DMS79 treated with DMSO at 0.1 percent for 48 hours (cell line): ENCODE measurements at regions not wholly inside any gene's neighbourhood (a gene's known extent, or its start where the extent isn't known, plus 50 kb on each side); places are given as distances from the start of the nearest gene placed in this dataset.

Experiments
- DNase-seq: peaks from one replicate; lab custom pipeline; 2025; lab: John Stamatoyannopoulos, UW

GRCh38 chr20:10921491-10922010, 247.8 kb upstream of the JAG1 start:
- DNase-seq, result no peak

GRCh38 chr20:10922506-10922905, 248.7 kb upstream of the JAG1 start:
- DNase-seq, result no peak

GRCh38 chr20:10922941-10923340, 249.1 kb upstream of the JAG1 start:
- no peak for DNase-seq

- DNase-seq, result no peak
Measured at GRCh38 chr20:10924644-10925201, 250.9 kb upstream of the JAG1 start.

- DNase-seq, result no peak
Measured at GRCh38 chr20:10925767-10926166, 252.0 kb upstream of the JAG1 start.

DNA sequence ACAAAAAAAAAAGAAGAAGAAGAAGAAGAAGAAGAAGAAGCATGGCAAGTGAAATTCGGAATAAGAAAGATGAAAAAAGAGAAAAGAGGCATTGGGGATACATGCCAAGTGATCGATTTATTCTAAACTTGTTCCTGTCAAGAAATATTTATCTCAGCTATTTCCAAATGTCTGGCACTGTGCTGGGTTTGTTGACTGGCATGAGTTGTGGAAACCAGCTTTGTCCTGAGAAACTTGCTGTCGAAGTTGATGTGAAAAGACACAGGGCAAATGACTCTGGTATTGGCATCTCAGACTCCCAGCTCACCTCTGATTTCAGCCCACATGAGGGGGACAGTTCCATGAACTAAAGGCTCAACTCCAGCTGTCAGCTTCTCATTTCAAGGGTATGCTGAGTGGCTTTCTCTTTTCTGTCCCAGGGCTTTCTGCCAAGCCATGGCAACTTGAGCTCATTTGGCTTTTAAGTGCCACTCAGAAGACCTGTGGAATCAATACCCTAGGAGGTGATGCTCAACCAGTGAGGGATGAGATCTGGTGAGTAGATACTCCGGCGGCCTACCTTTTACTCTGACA, 253.3 kb upstream of the JAG1 start:
- DNase-seq, result peak; percentile 77

DNA sequence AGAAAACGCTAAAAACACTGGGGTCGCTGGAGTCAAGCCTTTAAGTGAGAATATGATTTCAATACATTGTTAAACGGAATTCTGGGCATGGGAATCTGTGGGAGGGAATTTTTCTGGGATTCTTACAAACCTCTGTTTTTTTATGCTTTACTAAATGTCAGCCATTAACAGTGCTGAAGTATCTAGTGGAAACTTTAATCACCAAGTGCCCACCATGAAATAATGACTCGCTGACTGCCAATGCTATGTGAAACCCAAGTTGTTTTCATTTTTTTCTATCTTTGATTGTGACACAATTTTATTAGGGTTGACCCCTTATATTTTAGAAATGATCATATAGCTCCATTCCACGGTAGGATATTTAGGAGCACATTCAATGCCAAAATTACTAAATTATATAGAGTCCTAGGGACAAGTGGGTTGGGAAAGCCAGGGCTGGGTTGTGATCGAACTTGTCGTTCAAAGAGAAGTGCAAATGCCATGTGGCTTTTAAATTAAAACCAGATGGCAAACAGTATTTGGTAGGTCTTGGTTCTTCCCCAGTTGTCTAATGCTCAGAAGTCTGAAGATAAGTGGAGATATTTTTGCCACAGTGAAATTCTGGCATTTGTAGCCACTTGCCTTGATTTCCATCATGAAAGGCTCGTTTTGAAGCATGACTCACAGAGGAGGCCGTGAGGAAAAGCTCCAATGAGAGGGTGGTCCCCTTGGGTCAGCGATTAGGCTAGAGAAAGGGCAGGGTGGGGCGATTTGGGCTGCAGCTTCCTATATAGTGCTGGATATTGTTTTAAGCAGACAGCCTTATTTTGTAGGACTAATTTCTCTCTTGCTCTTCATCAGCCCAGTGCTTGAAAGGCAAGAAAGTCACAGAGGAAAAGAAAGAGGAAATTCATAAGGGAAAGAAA, 254.4 kb upstream of the JAG1 start:
- no peak for DNase-seq

GRCh38 chr20:10928841-10929421, 255.1 kb upstream of the JAG1 start:
- DNase-seq, result no peak

GRCh38 chr20:10935658-10936402, 262.0 kb upstream of the JAG1 start:
- DNase-seq, result no peak

DNA sequence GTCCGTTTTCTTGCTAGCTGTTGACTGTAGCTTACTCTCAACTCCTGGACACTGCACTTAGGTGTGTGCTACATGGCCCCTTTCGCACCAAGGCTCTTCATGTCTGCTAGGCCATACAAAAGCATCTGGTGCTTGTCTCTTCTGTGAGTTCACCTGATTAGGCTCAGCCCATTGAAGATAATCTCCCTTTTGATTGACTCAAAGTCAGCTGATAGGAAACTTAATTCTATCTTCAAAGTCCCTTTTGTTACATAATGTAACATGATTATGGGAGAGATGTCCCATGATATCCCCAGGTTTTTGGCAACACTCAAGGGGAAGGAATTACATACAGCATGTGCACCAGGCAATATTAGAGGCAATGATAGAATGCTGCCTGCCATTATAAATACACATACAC, 263.0 kb upstream of the JAG1 start:
- DNase-seq, result no peak

DNA sequence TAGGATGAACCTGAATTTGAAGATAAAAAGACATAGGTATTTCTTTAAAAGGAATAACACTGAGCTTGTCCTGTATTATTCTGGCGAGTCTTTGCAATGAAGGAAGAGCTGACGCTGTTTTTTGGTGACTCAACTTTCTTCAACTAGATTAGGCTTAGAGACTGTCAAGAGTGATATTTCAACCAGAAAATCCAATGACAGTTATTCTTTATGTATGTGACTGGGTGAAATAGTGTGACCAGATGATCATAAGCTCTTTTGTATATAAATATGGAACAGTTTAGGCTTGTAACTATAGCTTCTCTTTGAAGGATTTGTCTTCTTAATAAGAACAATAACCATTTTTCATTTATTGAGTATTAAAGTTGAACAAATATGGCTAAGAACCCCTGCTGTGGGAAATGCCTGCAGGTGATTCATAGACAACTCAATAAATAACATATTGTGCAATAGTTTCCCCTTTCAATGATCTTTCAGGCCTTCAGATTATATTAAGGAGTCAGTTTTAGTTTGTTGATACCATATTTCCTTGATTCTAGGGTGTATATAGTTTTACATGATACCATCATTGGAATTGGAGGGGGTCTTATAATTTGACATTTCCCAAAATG, 265.6 kb upstream of the JAG1 start:
- DNase-seq, result no peak

- no peak for DNase-seq
Measured at GRCh38 chr20:10940941-10941340, 267.1 kb upstream of the JAG1 start.

- DNase-seq, result no peak
Measured at GRCh38 chr20:10943686-10944265, 270.0 kb upstream of the JAG1 start.

- no peak for DNase-seq
Measured at GRCh38 chr20:10946124-10946880, 272.5 kb upstream of the JAG1 start.

GRCh38 chr20:10947726-10948125, 273.9 kb upstream of the JAG1 start:
- no peak for DNase-seq

- DNase-seq, result no peak
Measured at GRCh38 chr20:10949930-10950783, 276.4 kb upstream of the JAG1 start.

DNA sequence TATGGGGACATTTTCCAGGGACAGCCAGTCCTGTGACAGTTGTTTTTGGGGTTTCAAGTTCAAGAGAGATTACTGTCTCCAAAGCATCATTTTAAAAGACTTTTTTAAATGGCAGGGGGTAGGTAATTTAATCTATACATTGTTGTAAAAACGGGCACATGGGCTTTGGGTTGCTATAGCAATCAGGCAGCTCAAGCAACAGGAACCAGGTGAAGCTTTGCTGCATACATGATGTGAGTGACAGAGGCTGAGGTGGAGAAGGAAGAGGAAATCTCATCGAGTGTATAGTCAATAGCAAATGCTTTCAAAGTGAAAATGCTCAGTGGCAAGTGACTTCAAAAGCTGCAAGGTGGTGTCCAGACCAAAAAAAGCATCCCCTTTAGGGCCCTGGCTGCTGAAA, 277.4 kb upstream of the JAG1 start:
- no peak for DNase-seq

- no peak for DNase-seq
Measured at GRCh38 chr20:10951904-10952303, 278.1 kb upstream of the JAG1 start.

DNA sequence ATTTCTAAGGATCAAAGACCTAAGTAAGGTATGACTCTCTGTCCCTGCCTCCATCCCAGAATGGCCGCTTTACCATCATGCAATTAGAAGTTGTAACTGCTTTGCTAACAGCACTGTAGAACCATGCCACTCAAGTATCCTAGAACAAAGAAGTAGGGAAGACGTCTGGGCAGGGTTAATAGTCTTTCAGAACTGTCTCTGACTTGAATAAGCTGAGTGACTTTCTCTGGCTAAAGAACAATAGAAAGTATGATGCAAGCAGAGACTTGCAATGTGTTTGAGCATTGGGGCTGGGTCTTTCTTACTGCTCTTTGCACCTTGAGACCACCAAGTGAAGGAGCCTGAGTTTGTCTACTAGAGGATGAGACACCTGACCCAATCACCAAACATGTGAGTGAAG, 279.6 kb upstream of the JAG1 start:
- no peak for DNase-seq
